H9 (cell line): ENCODE measurements at regions not wholly inside any gene's neighbourhood (a gene's known extent, or its start where the extent isn't known, plus 50 kb on each side); places are given as distances from the start of the nearest gene placed in this dataset.

Experiments used
- DNase-seq: peaks from one replicate; pipeline ENCODE4 v3.0.0-alpha.2; 2017
- H2AFZ ChIP-seq: one replicate; pipeline ENCODE4 v1.6.1; 2013; ENCODE audit warnings: mild to moderate bottlenecking, low read length, control low read depth, moderate library complexity
- H2AK5ac ChIP-seq: 2 replicates; pipeline ENCODE4 v1.6.1; 2013; ENCODE audit warnings: low read length, control low read depth, mixed read lengths; ENCODE audit not compliant: insufficient read length
- H2BK120ac ChIP-seq: one replicate; pipeline ENCODE4 v1.6.1; 2013; ENCODE audit warnings: low read depth, mild to moderate bottlenecking, low read length, control low read depth, inconsistent platforms; ENCODE audit not compliant: poor library complexity, severe bottlenecking
- H2BK12ac ChIP-seq: 2 replicates; pipeline ENCODE4 v1.6.1; 2013; ENCODE audit warnings: low read length, control low read depth, mixed read lengths, low read depth; ENCODE audit not compliant: insufficient read length
- H2BK15ac ChIP-seq: 2 replicates; pipeline ENCODE4 v1.6.1; 2013; ENCODE audit warnings: low read depth, low read length, control low read depth
- H2BK20ac ChIP-seq: one replicate; pipeline ENCODE4 v1.6.1; 2013; ENCODE audit warnings: low read depth, mild to moderate bottlenecking, low read length, control low read depth, inconsistent platforms; ENCODE audit not compliant: poor library complexity, severe bottlenecking
- H2BK5ac ChIP-seq: 2 replicates; pipeline ENCODE4 v1.6.1; 2013; ENCODE audit warnings: low read length, control low read depth, mixed read lengths; ENCODE audit not compliant: insufficient read length
- H3K14ac ChIP-seq: 2 replicates; pipeline ENCODE4 v1.6.1; 2013; ENCODE audit warnings: low read length, control low read depth; ENCODE audit not compliant: insufficient read depth
- H3K18ac ChIP-seq: 2 replicates; pipeline ENCODE4 v1.6.1; 2013; ENCODE audit warnings: low read depth, mild to moderate bottlenecking, mixed read lengths, low read length, control low read depth; ENCODE audit not compliant: insufficient read length
- H3K23ac ChIP-seq: 2 replicates; pipeline ENCODE4 v1.6.1; 2013; ENCODE audit warnings: low read length, control low read depth, mixed read lengths, low read depth; ENCODE audit not compliant: insufficient read length
- H3K23me2 ChIP-seq: 2 replicates; pipeline ENCODE4 v1.6.1; 2013; ENCODE audit warnings: low read depth, mild to moderate bottlenecking, mixed read lengths, low read length, control low read depth; ENCODE audit not compliant: insufficient read length, poor library complexity, severe bottlenecking
- H3K27ac ChIP-seq: 2 replicates; pipeline ENCODE4 v1.5.1; 2013; ENCODE audit warnings: low read length, control low read depth, mixed read lengths, low read depth; ENCODE audit not compliant: insufficient read length
- H3K27me3 ChIP-seq: 2 replicates; pipeline ENCODE4 v1.6.1; 2013; ENCODE audit warnings: low read length, control low read depth, inconsistent platforms; ENCODE audit not compliant: insufficient read depth
- H3K4ac ChIP-seq: 2 replicates; pipeline ENCODE4 v1.6.1; 2013; ENCODE audit warnings: low read depth, mild to moderate bottlenecking, control low read depth, inconsistent platforms, low read length, moderate library complexity
- H3K4me1 ChIP-seq: 2 replicates; pipeline ENCODE4 v1.6.1; 2013; ENCODE audit warnings: low read length, control low read depth, inconsistent platforms; ENCODE audit not compliant: insufficient read depth
- H3K4me2 ChIP-seq: 2 replicates; pipeline ENCODE4 v1.6.1; 2013; ENCODE audit warnings: low read length, control low read depth, mixed read lengths; ENCODE audit not compliant: insufficient read length, insufficient read depth
- H3K56ac ChIP-seq: 2 replicates; pipeline ENCODE4 v1.6.1; 2013; ENCODE audit warnings: low read depth, mild to moderate bottlenecking, mixed read lengths, low read length, control low read depth; ENCODE audit not compliant: insufficient read length
- H3K79me1 ChIP-seq: 2 replicates; pipeline ENCODE4 v1.6.1; 2013; ENCODE audit warnings: low read depth, mild to moderate bottlenecking, moderate library complexity, low read length, control low read depth, inconsistent platforms; ENCODE audit not compliant: insufficient read depth, poor library complexity, severe bottlenecking
- H3K79me2 ChIP-seq: 2 replicates; pipeline ENCODE4 v1.6.1; 2013; ENCODE audit warnings: low read length, control low read depth, inconsistent platforms; ENCODE audit not compliant: insufficient read depth
- H3K9ac ChIP-seq: 2 replicates; pipeline ENCODE4 v1.6.1; 2013; ENCODE audit warnings: low read length, control low read depth, mixed read lengths; ENCODE audit not compliant: insufficient read length; ENCODE audit errors: extremely low read depth
- H3K9me3 ChIP-seq: one replicate; pipeline ENCODE4 v1.6.1; 2013; ENCODE audit warnings: low read depth, low read length, inconsistent platforms; ENCODE audit not compliant: control insufficient read depth
- H3T11ph ChIP-seq: one replicate; pipeline ENCODE4 v1.6.1; 2013; ENCODE audit warnings: mild to moderate bottlenecking, low read length, control low read depth, inconsistent platforms
- H4K20me1 ChIP-seq: one replicate; pipeline ENCODE4 v1.6.1; 2013; ENCODE audit not compliant: control insufficient read depth, insufficient read length, insufficient read depth
- H4K5ac ChIP-seq: 2 replicates; pipeline ENCODE4 v1.6.1; 2013; ENCODE audit warnings: low read depth, mild to moderate bottlenecking, mixed read lengths, low read length, control low read depth; ENCODE audit not compliant: insufficient read length
- H4K8ac ChIP-seq: replicated peaks from 2 replicates; pipeline ENCODE4 v1.6.1; 2013; ENCODE audit warnings: low read length, control low read depth, mixed read lengths, low read depth; ENCODE audit not compliant: insufficient read length
- H4K91ac ChIP-seq: 2 replicates; pipeline ENCODE4 v1.6.1; 2013; ENCODE audit warnings: low read depth, mild to moderate bottlenecking, moderate library complexity, mixed read lengths, low read length, control low read depth; ENCODE audit not compliant: insufficient read length
- H3K27ac Mint-ChIP-seq, 3 experiments: 2 replicates in 2 of 3; 3 replicates in 1 of 3; pipeline ENCODE4 v1.8.0; 2020 to 2021; ENCODE audit warnings: mixed read lengths in 3 of 3, mild to moderate bottlenecking in 1 of 3, moderate library complexity in 1 of 3
- H3K27me3 Mint-ChIP-seq: 2 replicates; pipeline ENCODE4 v1.8.0; 2021; ENCODE audit warnings: low read depth, mild to moderate bottlenecking, moderate library complexity, mixed read lengths
- H3K36me3 Mint-ChIP-seq, 3 experiments: 2 replicates in 2 of 3; 3 replicates in 1 of 3; pipeline ENCODE4 v1.8.0; 2020 to 2021; ENCODE audit warnings: low read depth in 3 of 3, mixed read lengths in 3 of 3; ENCODE audit not compliant: insufficient read depth in 1 of 3
- H3K4me1 Mint-ChIP-seq, 2 experiments: 2 replicates each; pipeline ENCODE4 v1.8.0; 2020; ENCODE audit warnings: mixed read lengths in 2 of 2
- H3K4me3 Mint-ChIP-seq, 2 experiments: 2 replicates in 1 of 2; 3 replicates in 1 of 2; pipeline ENCODE4 v1.8.0; 2020 to 2021; ENCODE audit warnings: mild to moderate bottlenecking in 2 of 2, mixed read lengths in 2 of 2, moderate library complexity in 1 of 2
- H3K9me3 Mint-ChIP-seq, 2 experiments: 2 replicates in 1 of 2; 3 replicates in 1 of 2; pipeline ENCODE4 v1.8.0; 2020; ENCODE audit warnings: mild to moderate bottlenecking in 2 of 2, mixed read lengths in 2 of 2, moderate library complexity in 1 of 2
- CTCF ChIP-seq: fragments of 200-600 bp; sonication (generic); conservative IDR thresholded peaks from 3 replicates; pipeline ENCODE4 v1.8.0; 2021; ENCODE audit warnings: antibody characterized with exemption, mild to moderate bottlenecking
- WGBS: extraction: QIAGEN DNeasy Blood & Tissue Kit; methylation state at CpG from one replicate; pipeline ENCODE4 v1.1.7; 2013; ENCODE audit warnings: missing lambda C conversion rate, low lambda C conversion rate, mixed read lengths; ENCODE audit not compliant: insufficient read length; ENCODE audit errors: extremely low coverage; 5-methylcytosine and 5-hydroxymethylcytosine counted together

- no peak for DNase-seq
Observed at GRCh38 chr6:169132352-169132940, 121.2 kb downstream of the THBS2 start.

More at GRCh38 chr6:169132352-169132940, 121.2 kb downstream of the THBS2 start:
- Histone ChIP-seq H3K56ac (no peak overlapping the region), H4K91ac (no peak overlapping the region), H2BK5ac (no peak overlapping the region), H2AK5ac (no peak overlapping the region), H3K23ac (no peak overlapping the region), H3K23me2 (no peaks in the 10 kb centered on the region), H2BK120ac (no peak overlapping the region), H3K79me2 (no peaks in the 10 kb centered on the region), H4K8ac (no peak overlapping the region), H3K27me3 (no peaks in the 10 kb centered on the region), H2BK15ac (no peak overlapping the region), H3K9me3 (no peaks in the 10 kb centered on the region), H2BK20ac (no peak overlapping the region), H3K14ac (no peak overlapping the region), H2AFZ (no peak overlapping the region), H3K4me2 (no peak overlapping the region), H3K4ac (no peak overlapping the region), H3K9ac (no peak overlapping the region), H3T11ph (no peak overlapping the region), H3K4me1 (no peaks in the 10 kb centered on the region), H4K20me1 (no peaks in the 10 kb centered on the region), H3K18ac (no peak overlapping the region), H2BK12ac (no peak overlapping the region), H3K79me1 (no peaks in the 10 kb centered on the region), H4K5ac (no peak overlapping the region), H3K27ac (no peak overlapping the region)
- Mint-ChIP-seq H3K36me3 (peaks cover 0 to 16% (median 3%) of the 10 kb centered on the region in 3 experiments; a peak in 3 of 7 replicates), H3K4me3 (no peak overlapping the region), H3K27me3 (no peaks in the 10 kb centered on the region), H3K27ac (no peak overlapping the region), H3K9me3 (peaks cover 8 to 26% of the 10 kb centered on the region in 2 experiments; a peak in 4 of 5 replicates), H3K4me1 (peaks cover 9 to 10% of the 10 kb centered on the region in 2 experiments)
- no CpG with 5 or more reads among the region's 3 CpGs for WGBS
- TF ChIP-seq CTCF: no peak
